ENCODE measurements at regions not wholly inside any gene's neighbourhood (a gene's known extent, or its start where the extent isn't known, plus 50 kb on each side); places are given as distances from the start of the nearest gene placed in this dataset.

DNA sequence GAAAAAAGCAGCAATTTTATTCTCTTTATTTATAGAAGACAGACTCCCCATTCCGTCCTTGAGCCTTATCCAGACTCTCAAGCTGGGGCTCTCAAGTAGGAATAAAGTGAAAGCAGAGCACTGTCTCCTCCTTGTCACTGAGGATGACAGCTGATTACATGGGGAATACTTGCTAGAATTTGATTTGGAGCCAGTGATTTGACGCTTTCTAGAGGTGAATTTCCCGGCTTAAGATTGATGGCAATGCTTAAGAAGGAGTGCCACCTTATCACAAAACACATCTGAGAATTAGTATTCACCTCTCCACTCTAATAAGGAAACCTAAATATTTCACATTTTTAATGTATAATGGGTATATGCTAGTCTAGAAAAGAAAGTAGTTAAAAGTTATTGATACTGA, 135.4 kb upstream of the SLC39A10 start:
- TF ChIP-seq RAD21 (IDR thresholded peaks at IDR 0.05 in 1 of 2, conservative IDR thresholded peaks at IDR 0.05 in 1 of 2; ENCODE audit: low read depth in 2 of 2, low read length in 2 of 2) (no peak), JUN (IDR thresholded peaks at IDR 0.05; ENCODE audit: low read depth, low read length) (no peak), POLR2A (IDR thresholded peaks at IDR 0.05; ENCODE audit: control extremely low read depth in 1 of 2, low read depth in 2 of 2, low read length in 2 of 2) (no peak), POLR2AphosphoS5 (IDR thresholded peaks at IDR 0.05; ENCODE audit: low read depth, low read length) (no peak), EP300 (IDR thresholded peaks at IDR 0.05; ENCODE audit: borderline replicate concordance in 1 of 2, low read depth in 2 of 2, low read length in 2 of 2) (no peak), ATF2 (IDR thresholded peaks at IDR 0.05; ENCODE audit: low read length) (no peak), PHF8 (conservative IDR thresholded peaks at IDR 0.05; ENCODE audit: low read depth, low read length) (no peak), CBX8 (IDR thresholded peaks at IDR 0.05; ENCODE audit: borderline replicate concordance, low read depth, low read length) (no peak), EZH2 (IDR thresholded peaks at IDR 0.05; ENCODE audit: low read depth, low read length, severe bottlenecking) (no peak)
- TF ChIP-seq, protein P1, sequence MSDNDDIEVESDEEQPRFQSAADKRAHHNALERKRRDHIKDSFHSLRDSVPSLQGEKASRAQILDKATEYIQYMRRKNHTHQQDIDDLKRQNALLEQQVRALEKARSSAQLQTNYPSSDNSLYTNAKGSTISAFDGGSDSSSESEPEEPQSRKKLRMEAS (IDR thresholded peaks at IDR 0.05) = no peak
- TF ChIP-seq, protein P2, sequence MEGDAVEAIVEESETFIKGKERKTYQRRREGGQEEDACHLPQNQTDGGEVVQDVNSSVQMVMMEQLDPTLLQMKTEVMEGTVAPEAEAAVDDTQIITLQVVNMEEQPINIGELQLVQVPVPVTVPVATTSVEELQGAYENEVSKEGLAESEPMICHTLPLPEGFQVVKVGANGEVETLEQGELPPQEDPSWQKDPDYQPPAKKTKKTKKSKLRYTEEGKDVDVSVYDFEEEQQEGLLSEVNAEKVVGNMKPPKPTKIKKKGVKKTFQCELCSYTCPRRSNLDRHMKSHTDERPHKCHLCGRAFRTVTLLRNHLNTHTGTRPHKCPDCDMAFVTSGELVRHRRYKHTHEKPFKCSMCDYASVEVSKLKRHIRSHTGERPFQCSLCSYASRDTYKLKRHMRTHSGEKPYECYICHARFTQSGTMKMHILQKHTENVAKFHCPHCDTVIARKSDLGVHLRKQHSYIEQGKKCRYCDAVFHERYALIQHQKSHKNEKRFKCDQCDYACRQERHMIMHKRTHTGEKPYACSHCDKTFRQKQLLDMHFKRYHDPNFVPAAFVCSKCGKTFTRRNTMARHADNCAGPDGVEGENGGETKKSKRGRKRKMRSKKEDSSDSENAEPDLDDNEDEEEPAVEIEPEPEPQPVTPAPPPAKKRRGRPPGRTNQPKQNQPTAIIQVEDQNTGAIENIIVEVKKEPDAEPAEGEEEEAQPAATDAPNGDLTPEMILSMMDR (IDR thresholded peaks at IDR 0.05; ENCODE audit: control extremely low read depth in 1 of 3, insufficient read depth in 1 of 3, low read depth in 1 of 3, low read length in 3 of 3) = no peak
